Endothelial cell of umbilical vein (primary cell): ENCODE measurements at regions not wholly inside any gene's neighbourhood (a gene's known extent, or its start where the extent isn't known, plus 50 kb on each side); places are given as distances from the start of the nearest gene placed in this dataset.

Experiments
- BruUV-seq: library from RNA; stranded (reverse); fragments of 400-500 nt; replicated peaks from 2 replicates; lab custom pipeline; 2021; lab: Mats Ljungman, UMichigan
- CTCF ChIA-PET: fragments of 300-600, 350-600 bp; sonication (Branson Sonifier 250); formaldehyde crosslinking; loops from one replicate; lab custom pipeline; 2021; ENCODE audit warnings: antibody characterized with exemption, inconsistent platforms; lab: Charles Lee
- POLR2A ChIA-PET: fragments of 300-600, 350-600 bp; sonication (Branson Sonifier 250); formaldehyde crosslinking; loops from one replicate; lab custom pipeline; 2021; ENCODE audit warnings: antibody characterized with exemption, inconsistent platforms; lab: Charles Lee
- DNase-seq: peaks from one replicate; pipeline ENCODE4 v3.0.0-alpha.2; 2011; ENCODE audit warnings: low read depth, low spot score
- FAIRE-seq: peaks from 2 replicates; lab custom pipeline; 2011; peaks lifted over from hg19 to GRCh38; lab: Jason Lieb, UNC
- H2AFZ ChIP-seq: 2 replicates; pipeline ENCODE4 v1.6.0; 2012; ENCODE audit warnings: low read depth, low read length, control low read depth, inconsistent platforms
- H3K27ac ChIP-seq: 2 replicates; pipeline ENCODE4 v1.5.1; 2011; ENCODE audit warnings: low read depth, mild to moderate bottlenecking, control low read depth, low read length, moderate library complexity; ENCODE audit not compliant: insufficient read depth
- H3K27me3 ChIP-seq, 2 experiments: 2 replicates each; pipeline versions ENCODE4 v1.6.0 to v1.6.1; 2011; ENCODE audit warnings: low read length in 2 of 2, mixed read lengths in 1 of 2; ENCODE audit not compliant: control insufficient read depth in 2 of 2, insufficient read depth in 2 of 2
- H3K36me3 ChIP-seq, 2 experiments: 2 replicates in 1 of 2; 3 replicates in 1 of 2; pipeline ENCODE4 v1.5.1; 2011; ENCODE audit warnings: low read length in 2 of 2, mild to moderate bottlenecking in 1 of 2, moderate library complexity in 1 of 2; ENCODE audit not compliant: control insufficient read depth in 2 of 2, insufficient read depth in 2 of 2; ENCODE audit errors: extremely low read depth in 1 of 2
- H3K4me1 ChIP-seq: 3 replicates; pipeline ENCODE4 v1.5.1; 2011; ENCODE audit warnings: mild to moderate bottlenecking, low read length; ENCODE audit not compliant: control insufficient read depth, insufficient read depth; ENCODE audit errors: extremely low read depth
- H3K4me2 ChIP-seq: 2 replicates; pipeline ENCODE4 v1.6.1; 2011; ENCODE audit warnings: low read length, control low read depth, mixed read lengths; ENCODE audit not compliant: insufficient read depth
- H3K4me3 ChIP-seq, 3 experiments: fragments of 200-600 bp in 1 of 3; sonication (generic), shearing (Covaris generic) in 1 of 3; replicated peaks in 1 of 3; 2 replicates each; pipeline ENCODE4 v1.5.1; 2011 to 2016; ENCODE audit warnings: control low read depth in 3 of 3, low read length in 3 of 3, mild to moderate bottlenecking in 2 of 3, inconsistent platforms in 1 of 3, low read depth in 1 of 3, moderate library complexity in 1 of 3; ENCODE audit not compliant: insufficient read depth in 1 of 3
- H3K79me2 ChIP-seq: 2 replicates; pipeline ENCODE4 v1.6.0; 2012; ENCODE audit warnings: low read length, inconsistent platforms; ENCODE audit not compliant: control insufficient read depth, insufficient read depth
- H3K9ac ChIP-seq: replicated peaks from 2 replicates; pipeline ENCODE3; 2011; ENCODE audit warnings: low read length, control low read depth; ENCODE audit not compliant: insufficient read depth; ENCODE audit errors: extremely low read depth
- H3K9me1 ChIP-seq: replicated peaks from 3 replicates; pipeline ENCODE4 v1.6.0; 2011; ENCODE audit warnings: mild to moderate bottlenecking, low read length; ENCODE audit not compliant: control insufficient read depth, insufficient read depth; ENCODE audit errors: extremely low read depth
- H3K9me3 ChIP-seq: replicated peaks from 2 replicates; pipeline ENCODE4 v1.5.1; 2012; ENCODE audit warnings: low read length, inconsistent platforms; ENCODE audit not compliant: control insufficient read depth, insufficient read depth
- H4K20me1 ChIP-seq: replicated peaks from 2 replicates; pipeline ENCODE3; 2011; ENCODE audit warnings: mild to moderate bottlenecking, low read length; ENCODE audit not compliant: control insufficient read depth, insufficient read depth; ENCODE audit errors: extremely low read depth
- EZH2 ChIP-seq: IDR thresholded peaks from 2 replicates; pipeline ENCODE4 v1.6.1; 2012; ENCODE audit warnings: borderline replicate concordance, low read depth, mild to moderate bottlenecking, moderate library complexity, low read length, inconsistent platforms; ENCODE audit not compliant: severe bottlenecking
- FOS ChIP-seq: IDR thresholded peaks from 2 replicates; pipeline ENCODE4 v1.6.1; 2011; ENCODE audit warnings: mild to moderate bottlenecking, low read length, moderate library complexity, borderline replicate concordance; ENCODE audit not compliant: insufficient read depth
- GATA2 ChIP-seq: IDR thresholded peaks from 2 replicates; pipeline ENCODE4 v1.7.0; 2011; ENCODE audit warnings: low read depth, mild to moderate bottlenecking, moderate library complexity, mixed read lengths, low read length; ENCODE audit not compliant: insufficient read length, insufficient read depth
- JUN ChIP-seq: IDR thresholded peaks from 2 replicates; pipeline ENCODE4 v1.6.1; 2011; ENCODE audit warnings: borderline replicate concordance, low read depth; ENCODE audit not compliant: insufficient read length, insufficient read depth
- MYC ChIP-seq: IDR thresholded peaks from one replicate; pipeline ENCODE4 v1.6.1; 2011; ENCODE audit warnings: mild to moderate bottlenecking, low read depth, low read length
- POLR2A ChIP-seq: IDR thresholded peaks from 2 replicates; pipeline ENCODE4 v1.6.1; 2012; ENCODE audit warnings: low read depth, mild to moderate bottlenecking, control low read depth, low read length
- POLR2AphosphoS5 ChIP-seq: IDR thresholded peaks from 2 replicates; pipeline ENCODE4 v1.6.1; 2012; ENCODE audit warnings: low read depth, mild to moderate bottlenecking, control low read depth, low read length, moderate library complexity; ENCODE audit not compliant: insufficient read depth
- dilution Hi-C: fragments of 300-500 bp; cut with MboI; formaldehyde crosslinking; loops from one replicate; pipeline ENCODE4 v1.15.0; 2019; ENCODE audit warnings: low sequenced_read_pairs; ENCODE audit not compliant: extremely low pct_ligation_motif_present
- intact Hi-C: fragments of 100-400 bp; cut with micrococcal nuclease; formaldehyde crosslinking; loops from one replicate; pipeline ENCODE4 v1.10.0; 2022
- TF ChIP-seq, protein P1 (sequence below): IDR thresholded peaks from 2 replicates; pipeline ENCODE4 v1.6.1; 2011; ENCODE audit not compliant: insufficient read depth, insufficient read length
- TF ChIP-seq, protein P2 (sequence below), 2 donors: IDR thresholded peaks; 1 replicate in 1 of 2; 2 replicates in 1 of 2; pipeline ENCODE4 v1.5.1; 2011; ENCODE audit warnings: low read length in 2 of 2, mild to moderate bottlenecking in 2 of 2, moderate library complexity in 2 of 2, control low read depth in 1 of 2, inconsistent platforms in 1 of 2, low read depth in 1 of 2; ENCODE audit not compliant: insufficient read depth in 1 of 2; ENCODE audit errors: extremely low read depth in 1 of 2

DNA sequence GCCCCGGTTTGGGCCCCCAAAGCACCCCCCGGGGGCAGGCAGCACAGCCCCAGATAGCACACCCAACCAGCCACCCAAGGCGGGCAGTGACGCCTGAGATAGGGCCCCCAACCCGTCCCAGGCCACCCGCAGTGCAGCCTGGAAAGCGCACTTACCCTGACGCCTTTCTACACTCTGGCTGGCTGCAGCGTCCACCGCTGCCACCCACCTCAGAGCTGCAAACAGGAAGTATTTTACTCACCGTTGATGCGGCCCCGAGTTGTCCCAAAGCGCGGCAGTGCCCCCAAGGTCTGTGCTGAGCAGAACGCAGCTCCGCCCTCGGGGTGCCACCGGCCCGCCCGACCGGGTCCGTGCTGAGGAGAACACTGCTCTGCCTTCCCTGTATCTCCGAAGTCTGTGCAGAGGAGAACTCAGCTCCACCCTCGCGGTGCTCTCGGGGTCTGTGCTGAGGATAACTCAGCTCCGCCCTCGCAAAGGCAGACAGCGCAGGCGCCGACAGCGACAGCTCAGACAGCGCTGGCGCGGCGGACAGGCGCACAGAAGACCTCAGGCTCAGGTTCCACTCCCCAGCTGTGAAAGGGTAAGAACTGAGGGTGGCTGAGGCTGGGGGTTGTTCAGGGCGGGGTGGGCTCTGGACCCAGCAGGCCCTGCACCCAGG is 786.9 kb downstream of the CDY1 start:
- no peak overlapping the region for H2AFZ ChIP-seq
- no peak overlapping the region for H3K4me3 ChIP-seq
- BruUV-seq, result no TSS peak
- no peaks in the 10 kb centered on the region for H3K9me3 ChIP-seq
- H3K79me2 ChIP-seq, result no peaks in the 10 kb centered on the region
- H3K36me3 ChIP-seq, result no peaks in the 10 kb centered on the region
- FAIRE-seq (no peak), DNase-seq (peak; percentile 2)
- no peak overlapping the region for H3K27ac ChIP-seq
- intact Hi-C loops, result no loop called here
- no peaks in the 10 kb centered on the region for H3K9me1 ChIP-seq
- no peak overlapping the region for H3K4me2 ChIP-seq
- TF ChIP-seq POLR2A, result no peak
- no peak for TF ChIP-seq MYC
- no peak for TF ChIP-seq POLR2AphosphoS5
- no peak for TF ChIP-seq FOS
- H3K27me3 ChIP-seq, result no peaks in the 10 kb centered on the region
- H4K20me1 ChIP-seq, result no peaks in the 10 kb centered on the region
- no peaks in the 10 kb centered on the region for H3K4me1 ChIP-seq
- CTCF ChIA-PET, result no interaction called here
- dilution Hi-C loops, result no loop called here
- H3K9ac ChIP-seq, result no peak overlapping the region
- POLR2A ChIA-PET, result no interaction called here

DNA sequence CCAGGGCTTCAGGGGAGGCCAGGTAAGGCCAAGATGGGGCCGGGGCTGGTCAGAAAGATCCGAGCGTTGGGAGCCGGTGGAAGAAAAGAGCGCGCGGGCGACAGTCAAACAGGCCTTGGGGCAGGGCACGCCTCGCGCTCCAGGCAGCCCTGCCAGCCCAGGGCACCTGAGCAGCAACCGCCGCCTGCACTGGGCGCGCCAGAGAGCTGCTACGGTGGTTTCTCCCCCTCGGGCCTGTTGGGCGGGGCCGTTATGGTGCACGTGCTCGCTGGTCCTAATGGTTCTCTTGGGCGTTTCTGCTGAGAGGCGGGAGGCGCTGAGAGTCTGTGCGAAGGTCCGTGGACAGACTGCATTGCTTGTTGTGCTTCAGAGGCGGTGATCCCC is 787.4 kb downstream of the CDY1 start:
- ChIA-PET POLR2A (no interaction called here), CTCF (no interaction called here)
- intact Hi-C loops, result no loop called here

More for the DNA sequence above, 787.4 kb downstream of the CDY1 start:
- H3K4me2 ChIP-seq, result no peak overlapping the region
- no peaks in the 10 kb centered on the region for H4K20me1 ChIP-seq
- no peak overlapping the region for H3K9ac ChIP-seq
- dilution Hi-C loops, result no loop called here
- H3K9me3 ChIP-seq, result no peaks in the 10 kb centered on the region
- no peaks in the 10 kb centered on the region for H3K4me1 ChIP-seq
- no peak overlapping the region for H3K27ac ChIP-seq
- TF ChIP-seq GATA2 (no peak), POLR2A (no peak), JUN (no peak), POLR2AphosphoS5 (no peak), MYC (no peak), FOS (no peak), EZH2 (no peak)
- TF ChIP-seq, protein P1, sequence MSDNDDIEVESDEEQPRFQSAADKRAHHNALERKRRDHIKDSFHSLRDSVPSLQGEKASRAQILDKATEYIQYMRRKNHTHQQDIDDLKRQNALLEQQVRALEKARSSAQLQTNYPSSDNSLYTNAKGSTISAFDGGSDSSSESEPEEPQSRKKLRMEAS, result no peak
- TF ChIP-seq, protein P2, sequence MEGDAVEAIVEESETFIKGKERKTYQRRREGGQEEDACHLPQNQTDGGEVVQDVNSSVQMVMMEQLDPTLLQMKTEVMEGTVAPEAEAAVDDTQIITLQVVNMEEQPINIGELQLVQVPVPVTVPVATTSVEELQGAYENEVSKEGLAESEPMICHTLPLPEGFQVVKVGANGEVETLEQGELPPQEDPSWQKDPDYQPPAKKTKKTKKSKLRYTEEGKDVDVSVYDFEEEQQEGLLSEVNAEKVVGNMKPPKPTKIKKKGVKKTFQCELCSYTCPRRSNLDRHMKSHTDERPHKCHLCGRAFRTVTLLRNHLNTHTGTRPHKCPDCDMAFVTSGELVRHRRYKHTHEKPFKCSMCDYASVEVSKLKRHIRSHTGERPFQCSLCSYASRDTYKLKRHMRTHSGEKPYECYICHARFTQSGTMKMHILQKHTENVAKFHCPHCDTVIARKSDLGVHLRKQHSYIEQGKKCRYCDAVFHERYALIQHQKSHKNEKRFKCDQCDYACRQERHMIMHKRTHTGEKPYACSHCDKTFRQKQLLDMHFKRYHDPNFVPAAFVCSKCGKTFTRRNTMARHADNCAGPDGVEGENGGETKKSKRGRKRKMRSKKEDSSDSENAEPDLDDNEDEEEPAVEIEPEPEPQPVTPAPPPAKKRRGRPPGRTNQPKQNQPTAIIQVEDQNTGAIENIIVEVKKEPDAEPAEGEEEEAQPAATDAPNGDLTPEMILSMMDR (IDR thresholded peaks at IDR 0.05; ENCODE audit: extremely low read depth in 1 of 2, insufficient read depth in 1 of 2, low read depth in 1 of 2, low read length in 2 of 2), result no peak
- H3K27me3 ChIP-seq, result no peaks in the 10 kb centered on the region
- no peak overlapping the region for H3K4me3 ChIP-seq
- no peaks in the 10 kb centered on the region for H3K79me2 ChIP-seq
- BruUV-seq, result no TSS peak
- DNase-seq (no peak), FAIRE-seq (no peak)
- no peak overlapping the region for H2AFZ ChIP-seq
- no peaks in the 10 kb centered on the region for H3K36me3 ChIP-seq
- H3K9me1 ChIP-seq, result no peaks in the 10 kb centered on the region
